ENCODE measurements at regions not wholly inside any gene's neighbourhood (a gene's known extent, or its start where the extent isn't known, plus 50 kb on each side); places are given as distances from the start of the nearest gene placed in this dataset.

DNA sequence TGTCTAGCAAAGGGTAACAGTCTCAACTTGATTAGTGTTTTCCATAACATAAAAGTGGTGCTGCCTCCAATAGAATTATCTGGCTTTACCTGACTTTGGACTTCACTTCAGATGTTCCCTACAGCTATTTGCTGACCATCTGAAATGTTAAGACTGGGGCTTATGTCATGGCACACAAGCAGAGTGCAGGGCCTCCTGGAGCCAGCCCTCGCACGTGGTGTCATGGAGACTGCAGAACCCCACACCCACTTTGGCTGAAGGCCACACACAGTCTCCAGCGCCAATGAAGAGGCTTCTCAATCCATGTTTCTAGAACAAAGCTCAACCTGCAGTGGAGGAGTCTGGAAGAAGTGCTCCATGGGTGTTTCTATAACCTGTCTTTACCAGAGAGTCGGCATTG lies 169.6 kb upstream of the FRMD6 start:
- no peaks in the 10 kb centered on the region for H3K9me3 ChIP-seq (ENCODE audit: insufficient read depth, low read length)
- no peaks in the 10 kb centered on the region for H3K79me2 ChIP-seq (ENCODE audit: insufficient read depth, low read length)

GRCh38 chr14:51484485-51484884 lies 167.2 kb upstream of the FRMD6 start:
- TF ChIP-seq CTCF (IDR thresholded peaks at IDR 0.05; ENCODE audit: insufficient read depth, low read length, poor library complexity, severe bottlenecking) (no peak), EZH2phosphoT487 (conservative IDR thresholded peaks at IDR 0.05; ENCODE audit: low read length) (no peak)
- no peak overlapping the region for H3K27ac ChIP-seq (ENCODE audit: low read depth, low read length)
- no peaks in the 10 kb centered on the region for H3K27me3 ChIP-seq (ENCODE audit: low read length)
- no peaks in the 10 kb centered on the region for H4K20me1 ChIP-seq (ENCODE audit: low read depth, low read length)
- H3K4me3 ChIP-seq (ENCODE audit: insufficient read depth, low read length, poor library complexity, severe bottlenecking) = no peak overlapping the region
- no peak overlapping the region for H3K4me2 ChIP-seq (ENCODE audit: low read depth, low read length, poor library complexity, severe bottlenecking)
- H3K9ac ChIP-seq (ENCODE audit: low read length) = no peak overlapping the region
- H3F3A ChIP-seq (ENCODE audit: insufficient read depth) = no peaks in the 10 kb centered on the region
- no peaks in the 10 kb centered on the region for H3K9me2 ChIP-seq (replicated peaks; ENCODE audit: insufficient read depth, low read length)
- no peaks in the 10 kb centered on the region for H3K36me3 ChIP-seq (ENCODE audit: low read length)
- no peak overlapping the region for H2AFZ ChIP-seq (ENCODE audit: low read depth, low read length, severe bottlenecking)
- no peaks in the 10 kb centered on the region for H3K79me2 ChIP-seq (ENCODE audit: insufficient read depth, low read length)
- H3K9me3 ChIP-seq (ENCODE audit: insufficient read depth, low read length) = no peaks in the 10 kb centered on the region

More for the DNA sequence above, 169.6 kb upstream of the FRMD6 start:
- Histone ChIP-seq H3K27ac (ENCODE audit: low read depth, low read length) (no peak overlapping the region), H3F3A (ENCODE audit: insufficient read depth) (no peaks in the 10 kb centered on the region), H3K4me2 (ENCODE audit: low read depth, low read length, poor library complexity, severe bottlenecking) (no peak overlapping the region), H3K9me2 (replicated peaks; ENCODE audit: insufficient read depth, low read length) (no peaks in the 10 kb centered on the region), H3K4me3 (ENCODE audit: insufficient read depth, low read length, poor library complexity, severe bottlenecking) (no peak overlapping the region), H3K36me3 (ENCODE audit: low read length) (no peaks in the 10 kb centered on the region), H3K9ac (ENCODE audit: low read length) (no peak overlapping the region), H2AFZ (ENCODE audit: low read depth, low read length, severe bottlenecking) (no peak overlapping the region), H4K20me1 (ENCODE audit: low read depth, low read length) (no peaks in the 10 kb centered on the region), H3K27me3 (ENCODE audit: low read length) (no peaks in the 10 kb centered on the region)
- TF ChIP-seq CTCF (IDR thresholded peaks at IDR 0.05; ENCODE audit: insufficient read depth, low read length, poor library complexity, severe bottlenecking) = no peak
- TF ChIP-seq EZH2phosphoT487 (conservative IDR thresholded peaks at IDR 0.05; ENCODE audit: low read length) = no peak

- H3K9me2 ChIP-seq (replicated peaks; ENCODE audit: insufficient read depth, low read length) = no peaks in the 10 kb centered on the region
- no peaks in the 10 kb centered on the region for H3K27me3 ChIP-seq (ENCODE audit: low read length)
- no peak overlapping the region for H3K4me3 ChIP-seq (ENCODE audit: insufficient read depth, low read length, poor library complexity, severe bottlenecking)
- H3K36me3 ChIP-seq (ENCODE audit: low read length) = no peaks in the 10 kb centered on the region
- TF ChIP-seq CTCF (IDR thresholded peaks at IDR 0.05; ENCODE audit: insufficient read depth, low read length, poor library complexity, severe bottlenecking) (no peak), EZH2phosphoT487 (conservative IDR thresholded peaks at IDR 0.05; ENCODE audit: low read length) (no peak)
- no peaks in the 10 kb centered on the region for H4K20me1 ChIP-seq (ENCODE audit: low read depth, low read length)
- H3K4me2 ChIP-seq (ENCODE audit: low read depth, low read length, poor library complexity, severe bottlenecking) = no peak overlapping the region
- no peaks in the 10 kb centered on the region for H3K79me2 ChIP-seq (ENCODE audit: insufficient read depth, low read length)
- no peaks in the 10 kb centered on the region for H3K9me3 ChIP-seq (ENCODE audit: insufficient read depth, low read length)
- H2AFZ ChIP-seq (ENCODE audit: low read depth, low read length, severe bottlenecking) = no peak overlapping the region
- no peak overlapping the region for H3K27ac ChIP-seq (ENCODE audit: low read depth, low read length)
- H3K9ac ChIP-seq (ENCODE audit: low read length) = no peak overlapping the region
- no peaks in the 10 kb centered on the region for H3F3A ChIP-seq (ENCODE audit: insufficient read depth)
Observed at GRCh38 chr14:51485733-51486132, 166.0 kb upstream of the FRMD6 start.
